ENCODE measurements at regions not wholly inside any gene's neighbourhood (a gene's known extent, or its start where the extent isn't known, plus 50 kb on each side); places are given as distances from the start of the nearest gene placed in this dataset.
"Not testable (repeated sequence)": the region's sequence is repeated elsewhere in the genome, so short reads cannot be mapped to it uniquely, and the experiment has no call there.

- no peak for DNase-seq
Observed at GRCh38 chr7:51869452-51869851, 552.8 kb upstream of the COBL start.

GRCh38 chr7:51867117-51867516 lies 550.5 kb upstream of the COBL start:
- DNase-seq, result no peak

GRCh38 chr7:51860305-51860704 lies 543.7 kb upstream of the COBL start:
- DNase-seq, result no peak

DNA sequence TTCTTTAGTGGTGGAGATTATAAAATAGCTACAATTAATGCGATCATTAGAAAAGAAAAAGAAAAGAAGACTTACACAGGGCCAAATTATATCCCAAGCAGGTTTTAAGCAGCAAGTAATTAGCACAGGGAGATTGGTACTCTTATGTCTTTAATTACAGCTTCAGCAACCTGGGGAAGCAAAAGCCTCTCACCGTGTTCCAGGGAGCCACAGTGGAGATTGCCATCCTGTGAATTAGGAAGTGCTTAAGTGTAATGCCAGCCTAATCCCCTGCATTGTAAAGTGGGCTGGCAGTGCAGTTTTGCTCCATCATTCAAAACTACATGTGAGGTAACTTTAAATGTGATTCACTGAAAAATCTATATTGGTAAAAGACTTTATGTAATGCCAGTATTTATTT lies 533.5 kb upstream of the COBL start:
- DNase-seq, result no peak

GRCh38 chr7:51847461-51848134 lies 531.0 kb upstream of the COBL start:
- no peak for DNase-seq

GRCh38 chr7:51839130-51839529 lies 522.5 kb upstream of the COBL start:
- not testable (repeated sequence) for DNase-seq

- no peak for DNase-seq
Observed at GRCh38 chr7:51827631-51828030, 511.0 kb upstream of the COBL start.

- DNase-seq, result no peak
Observed at GRCh38 chr7:51824050-51824449, 507.4 kb upstream of the COBL start.

DNA sequence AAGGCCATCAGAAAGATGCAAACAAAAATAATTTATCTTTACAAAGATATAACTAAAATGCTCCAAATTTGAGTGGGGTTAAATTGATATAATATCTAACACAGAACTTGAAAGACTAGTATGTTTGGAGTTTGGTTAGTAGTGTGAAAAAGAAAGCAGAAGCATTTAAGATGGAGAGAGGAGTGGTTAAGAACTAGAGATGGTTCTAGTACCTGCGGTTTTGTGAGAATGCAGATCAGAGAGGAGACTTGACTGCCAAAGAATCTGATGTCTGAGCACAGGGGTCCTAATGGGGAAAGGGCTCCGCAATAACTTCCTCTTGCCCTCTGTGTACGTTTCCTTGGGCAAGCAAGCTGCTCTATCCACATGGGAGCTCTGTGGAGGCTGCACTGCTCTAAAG lies 506.8 kb upstream of the COBL start:
- DNase-seq, result no peak

GRCh38 chr7:51817694-51818225 lies 501.2 kb upstream of the COBL start:
- no peak for DNase-seq

- DNase-seq, result not testable (repeated sequence)
Observed at GRCh38 chr7:51805783-51806431, 489.3 kb upstream of the COBL start.

GRCh38 chr7:51802718-51803117 lies 486.1 kb upstream of the COBL start:
- no peak for DNase-seq

DNA sequence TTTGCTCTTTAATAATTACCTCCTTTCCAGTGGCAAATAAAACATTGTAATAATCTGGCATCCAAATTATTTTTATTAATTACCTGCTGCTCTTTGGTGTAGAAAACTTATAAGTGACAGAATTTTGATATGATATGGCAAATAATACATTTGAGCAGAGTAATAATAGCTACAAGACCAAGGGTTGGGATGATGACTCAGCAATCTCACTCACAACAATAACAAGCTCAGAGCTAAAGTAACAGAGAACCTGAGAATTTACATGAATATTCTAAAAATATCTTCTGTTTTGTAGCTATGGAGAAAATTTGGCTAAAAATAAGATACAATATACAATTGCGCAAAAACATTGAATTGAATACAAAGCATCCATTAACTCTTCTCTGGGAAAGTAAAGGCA lies 480.8 kb upstream of the COBL start:
- DNase-seq, result no peak

DNA sequence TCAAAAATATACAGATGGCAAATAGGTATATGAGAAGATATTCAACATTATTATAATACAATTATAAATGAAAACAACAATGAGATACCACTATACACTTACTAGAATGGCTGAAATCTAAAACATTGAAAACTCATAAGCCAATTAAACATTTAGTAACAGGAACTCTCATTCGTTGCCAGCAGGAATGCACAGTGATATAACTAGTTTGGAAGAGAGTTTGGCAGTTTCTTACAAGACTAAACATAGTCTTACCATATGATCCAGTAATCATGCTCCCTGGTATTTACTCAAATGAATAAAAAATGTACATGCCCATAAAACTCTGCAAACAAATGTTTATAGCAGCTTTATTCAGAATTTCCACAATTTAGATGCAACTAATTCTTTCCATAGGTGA lies 476.2 kb upstream of the COBL start:
- DNase-seq, result no peak

- DNase-seq, result no peak
Observed at GRCh38 chr7:51789489-51789888, 472.9 kb upstream of the COBL start.

GRCh38 chr7:51786284-51786683 lies 469.7 kb upstream of the COBL start:
- no peak for DNase-seq

- DNase-seq, result no peak
Observed at GRCh38 chr7:51785876-51786275, 469.3 kb upstream of the COBL start.

DNA sequence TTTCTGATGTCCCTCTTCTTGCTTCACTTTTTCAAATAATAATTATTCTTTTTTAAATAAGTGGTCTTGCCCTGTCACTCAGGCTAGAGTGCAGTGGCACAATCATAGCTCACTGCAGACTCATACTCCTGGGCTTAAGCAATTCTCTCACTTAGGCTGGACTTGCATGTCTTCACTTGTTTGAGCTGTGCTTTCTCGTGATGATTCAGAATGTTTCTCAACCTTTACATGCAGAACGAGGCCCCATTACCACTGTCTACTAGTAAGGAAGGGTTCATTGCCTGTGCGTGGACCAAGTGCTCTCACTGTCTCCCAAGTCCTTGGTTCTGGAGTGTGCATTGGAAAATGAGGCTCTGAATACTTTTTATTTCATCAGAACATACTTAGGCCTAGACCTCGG lies 468.6 kb upstream of the COBL start:
- no peak for DNase-seq

DNA sequence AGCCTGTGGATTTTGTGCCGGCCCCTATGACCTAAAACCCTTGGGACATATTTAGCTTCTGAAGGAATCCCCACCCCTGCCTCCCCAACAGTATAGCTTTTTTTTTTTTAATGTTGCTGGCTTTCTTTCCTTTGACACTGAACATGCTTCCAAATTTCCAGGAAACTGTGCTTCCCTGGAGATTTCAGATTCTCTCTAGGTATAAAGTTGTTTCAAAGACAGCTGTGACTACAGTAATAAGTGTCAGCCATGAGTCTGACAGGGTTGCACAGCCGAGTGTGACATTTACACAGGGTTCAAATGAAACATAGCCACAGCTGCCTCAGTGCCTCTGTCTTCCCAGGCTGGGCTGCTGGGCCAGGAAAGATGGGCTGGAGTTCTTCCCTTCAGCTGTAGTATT lies 466.6 kb upstream of the COBL start:
- DNase-seq, result no peak

DNA sequence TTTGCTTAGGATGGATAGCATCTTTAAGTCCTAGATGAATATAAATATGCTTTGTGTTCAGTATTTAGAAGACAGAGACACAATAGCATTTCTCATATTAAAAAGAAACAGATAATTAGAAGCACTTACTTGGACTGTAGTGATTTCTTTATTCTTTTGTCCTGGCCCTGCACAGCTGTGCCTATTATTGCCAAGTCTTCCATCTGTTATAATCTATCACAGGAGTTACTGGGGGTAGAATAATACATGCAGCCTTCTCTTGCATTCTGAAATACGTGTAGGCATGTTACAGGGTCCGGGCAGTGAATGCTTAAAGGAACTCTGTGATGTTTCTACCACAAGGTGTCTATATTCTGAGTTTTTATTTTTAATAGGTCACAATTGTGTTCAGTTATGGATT lies 461.5 kb upstream of the COBL start:
- no peak for DNase-seq

- no peak for DNase-seq
Observed at GRCh38 chr7:51774178-51774577, 457.6 kb upstream of the COBL start.

DNA sequence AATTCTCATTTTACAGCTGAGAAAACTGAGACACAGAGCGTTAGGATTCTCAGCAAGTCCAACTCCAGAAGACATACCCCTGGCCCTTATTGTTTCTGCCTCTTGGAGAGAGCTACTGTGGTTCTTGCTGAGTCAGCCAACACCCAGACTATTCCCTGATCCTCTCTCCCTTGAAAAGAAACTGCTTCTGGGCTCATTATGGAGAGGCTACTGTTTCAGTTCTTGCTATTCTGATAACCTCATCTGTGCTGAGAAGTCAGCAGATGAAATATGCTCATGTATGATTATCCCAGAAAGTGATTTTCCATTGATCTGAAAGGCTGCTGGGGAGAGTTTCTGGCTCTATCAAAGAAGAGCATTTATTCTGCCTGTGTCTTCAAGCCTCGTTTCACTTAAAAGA lies 455.6 kb upstream of the COBL start:
- DNase-seq, result no peak

GRCh38 chr7:51764976-51765375 lies 448.4 kb upstream of the COBL start:
- DNase-seq, result no peak

GRCh38 chr7:51759985-51760384 lies 443.4 kb upstream of the COBL start:
- DNase-seq, result no peak

DNA sequence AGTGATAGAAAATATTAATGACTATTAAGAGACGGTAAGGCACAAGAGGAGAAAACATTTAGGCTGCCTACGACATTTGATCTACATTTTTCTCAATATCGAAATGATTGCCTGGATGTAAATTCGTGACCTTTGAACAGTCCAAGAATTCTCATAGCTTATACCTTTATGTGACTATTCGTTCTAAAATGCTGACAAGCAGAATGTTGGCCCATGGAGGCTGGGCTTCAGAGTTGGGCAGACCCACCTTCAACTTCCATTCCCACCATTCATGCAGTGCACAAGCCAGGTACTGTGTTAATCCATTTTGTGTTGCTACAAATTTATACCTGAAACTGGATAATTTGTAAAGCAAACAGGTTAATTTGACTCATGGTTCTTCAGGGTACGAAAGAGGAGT lies 441.4 kb upstream of the COBL start:
- DNase-seq, result no peak

Data from activated CD8-positive, alpha-beta memory T cell treated with anti-CD3 and anti-CD28 coated beads for 24 hours (primary cell).